Thyroid gland (tissue), 4 donors: ENCODE measurements at regions not wholly inside any gene's neighbourhood (a gene's known extent, or its start where the extent isn't known, plus 50 kb on each side); places are given as distances from the start of the nearest gene placed in this dataset.

ENCODE experiments used
- POLR2A ChIP-seq, 2 donors: fragments of 450-650 bp; IDR thresholded peaks; one replicate each; pipeline ENCODE4 v1.6.1; 2017; ENCODE audit warnings: antibody characterized with exemption in 2 of 2, mild to moderate bottlenecking in 2 of 2, moderate library complexity in 1 of 2
- TF ChIP-seq, protein P1 (sequence below), 6 experiments: fragments of 200-600 bp in 3 of 6; fragments of 450-650 bp in 3 of 6; sonication (generic) in 3 of 6; IDR thresholded peaks; one replicate each; pipeline ENCODE4 v1.5.1; 2016 to 2019; ENCODE audit warnings: antibody characterized with exemption in 6 of 6, mild to moderate bottlenecking in 2 of 6, inconsistent platforms in 1 of 6, moderate library complexity in 1 of 6

- TF ChIP-seq, protein P1, sequence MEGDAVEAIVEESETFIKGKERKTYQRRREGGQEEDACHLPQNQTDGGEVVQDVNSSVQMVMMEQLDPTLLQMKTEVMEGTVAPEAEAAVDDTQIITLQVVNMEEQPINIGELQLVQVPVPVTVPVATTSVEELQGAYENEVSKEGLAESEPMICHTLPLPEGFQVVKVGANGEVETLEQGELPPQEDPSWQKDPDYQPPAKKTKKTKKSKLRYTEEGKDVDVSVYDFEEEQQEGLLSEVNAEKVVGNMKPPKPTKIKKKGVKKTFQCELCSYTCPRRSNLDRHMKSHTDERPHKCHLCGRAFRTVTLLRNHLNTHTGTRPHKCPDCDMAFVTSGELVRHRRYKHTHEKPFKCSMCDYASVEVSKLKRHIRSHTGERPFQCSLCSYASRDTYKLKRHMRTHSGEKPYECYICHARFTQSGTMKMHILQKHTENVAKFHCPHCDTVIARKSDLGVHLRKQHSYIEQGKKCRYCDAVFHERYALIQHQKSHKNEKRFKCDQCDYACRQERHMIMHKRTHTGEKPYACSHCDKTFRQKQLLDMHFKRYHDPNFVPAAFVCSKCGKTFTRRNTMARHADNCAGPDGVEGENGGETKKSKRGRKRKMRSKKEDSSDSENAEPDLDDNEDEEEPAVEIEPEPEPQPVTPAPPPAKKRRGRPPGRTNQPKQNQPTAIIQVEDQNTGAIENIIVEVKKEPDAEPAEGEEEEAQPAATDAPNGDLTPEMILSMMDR (IDR thresholded peaks at IDR 0.05): no peak
- no peak for TF ChIP-seq POLR2A (IDR thresholded peaks at IDR 0.05)
Observed at GRCh38 chr2:77808599-77808998, 286.4 kb upstream of the LRRTM4 start.
